ENCODE measurements at regions not wholly inside any gene's neighbourhood (a gene's known extent, or its start where the extent isn't known, plus 50 kb on each side); places are given as distances from the start of the nearest gene placed in this dataset.

DNA sequence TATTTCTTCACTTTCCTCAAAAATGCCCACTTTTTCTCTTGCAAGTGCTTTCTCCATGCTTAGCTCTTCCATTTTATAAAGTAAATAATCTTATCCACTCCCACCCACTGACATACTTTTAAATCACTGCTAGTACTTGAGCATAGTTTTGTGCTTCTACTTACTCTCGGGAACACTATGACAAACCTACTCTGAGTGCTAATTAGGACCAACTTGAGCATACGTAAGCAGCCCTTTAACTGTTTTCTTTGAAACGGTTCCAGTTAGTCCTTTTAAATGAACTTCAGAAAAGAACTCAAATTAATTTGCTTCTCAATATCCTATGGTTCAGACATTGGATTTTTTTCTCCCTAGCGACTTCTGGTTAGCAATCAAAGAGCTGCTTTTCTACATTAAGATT, 280.0 kb upstream of the SOX2 start:
- DNase-seq (ENCODE audit: extremely low read depth, insufficient read length) = no peak
- no peak for TF ChIP-seq CTCF (IDR thresholded peaks at IDR 0.05; ENCODE audit: insufficient read depth, low read length, poor library complexity, severe bottlenecking)
- H3K36me3 ChIP-seq (ENCODE audit: control insufficient read depth, insufficient read depth, low read length) = no peaks in the 10 kb centered on the region
- no peaks in the 10 kb centered on the region for H3K27me3 ChIP-seq (replicated peaks; ENCODE audit: control insufficient read depth, insufficient read depth, low read length)
- no peak overlapping the region for H3K4me3 ChIP-seq (replicated peaks; ENCODE audit: low read depth, low read length)

DNA sequence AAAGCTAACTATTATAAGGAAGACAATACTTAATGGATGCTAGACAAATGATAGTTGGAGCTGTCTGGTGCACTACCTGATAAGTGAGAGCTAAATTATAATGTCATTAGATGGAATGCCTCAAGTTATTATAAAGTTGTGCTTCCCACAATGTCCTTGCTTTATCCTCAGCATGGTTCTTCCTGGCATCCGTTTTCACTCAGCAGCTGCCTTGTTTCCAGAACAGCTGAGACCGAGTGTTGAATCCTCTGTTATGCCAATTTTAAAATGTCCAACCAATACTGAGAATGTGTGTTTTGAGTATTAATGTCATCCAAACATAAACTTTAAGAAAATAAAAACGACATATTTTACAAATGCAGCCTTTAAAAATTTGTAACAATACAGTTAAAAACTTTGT, 286.7 kb upstream of the SOX2 start:
- no peaks in the 10 kb centered on the region for H3K36me3 ChIP-seq (ENCODE audit: control insufficient read depth, insufficient read depth, low read length)
- TF ChIP-seq CTCF (IDR thresholded peaks at IDR 0.05; ENCODE audit: insufficient read depth, low read length, poor library complexity, severe bottlenecking) = no peak
- no peak for DNase-seq (ENCODE audit: extremely low read depth, insufficient read length)
- H3K4me3 ChIP-seq (replicated peaks; ENCODE audit: low read depth, low read length) = no peak overlapping the region
- H3K27me3 ChIP-seq (replicated peaks; ENCODE audit: control insufficient read depth, insufficient read depth, low read length) = no peaks in the 10 kb centered on the region

DNA sequence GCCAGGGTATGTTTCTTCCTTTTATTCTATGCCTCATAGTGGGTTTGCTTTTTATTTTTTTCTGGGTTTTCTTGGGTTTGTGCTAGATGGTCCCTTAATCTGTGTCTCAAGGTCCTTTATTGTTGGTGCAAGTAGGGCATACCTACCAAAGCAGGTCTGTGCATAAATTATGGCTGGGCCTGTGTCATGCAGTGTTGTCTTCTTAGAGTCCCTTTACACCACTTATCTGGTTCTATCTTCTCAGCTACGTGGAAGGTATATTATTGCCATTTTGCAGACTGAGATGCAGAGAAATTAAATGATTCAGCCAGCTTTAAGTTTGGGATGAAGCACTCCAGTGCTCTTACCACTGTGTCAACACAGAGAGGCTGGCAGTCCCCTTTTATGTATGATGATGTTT, 293.5 kb upstream of the SOX2 start:
- H3K27me3 ChIP-seq (replicated peaks; ENCODE audit: control insufficient read depth, insufficient read depth, low read length) = no peaks in the 10 kb centered on the region
- DNase-seq (ENCODE audit: extremely low read depth, insufficient read length) = no peak
- H3K36me3 ChIP-seq (ENCODE audit: control insufficient read depth, insufficient read depth, low read length) = no peaks in the 10 kb centered on the region
- H3K4me3 ChIP-seq (replicated peaks; ENCODE audit: low read depth, low read length) = no peak overlapping the region
- TF ChIP-seq CTCF (IDR thresholded peaks at IDR 0.05; ENCODE audit: insufficient read depth, low read length, poor library complexity, severe bottlenecking) = no peak

DNA sequence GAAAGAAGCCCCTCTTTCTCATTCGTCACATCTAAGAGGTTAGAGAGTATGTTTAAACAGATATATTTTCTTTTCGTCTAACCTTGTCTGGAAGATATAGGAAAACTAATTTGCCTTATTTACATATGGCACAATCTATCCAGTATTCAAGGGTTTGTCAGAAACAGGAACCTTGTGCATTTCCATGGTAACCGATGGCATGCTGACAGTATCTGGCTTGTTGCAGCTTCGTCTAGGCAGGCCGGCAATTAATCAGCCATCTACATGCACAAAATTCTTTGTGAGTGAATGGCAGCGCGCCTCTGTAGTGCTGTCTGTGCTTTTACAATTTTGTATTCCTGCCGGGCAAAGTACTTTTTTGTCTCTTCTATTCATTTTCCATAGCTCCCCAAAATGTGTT, 294.0 kb upstream of the SOX2 start:
- Histone ChIP-seq H3K27me3 (replicated peaks; ENCODE audit: control insufficient read depth, insufficient read depth, low read length) (no peaks in the 10 kb centered on the region), H3K4me3 (replicated peaks; ENCODE audit: low read depth, low read length) (no peak overlapping the region), H3K36me3 (ENCODE audit: control insufficient read depth, insufficient read depth, low read length) (no peaks in the 10 kb centered on the region)
- TF ChIP-seq CTCF (IDR thresholded peaks at IDR 0.05; ENCODE audit: insufficient read depth, low read length, poor library complexity, severe bottlenecking) = no peak
- no peak for DNase-seq (ENCODE audit: extremely low read depth, insufficient read length)

GRCh38 chr3:181410870-181411269, 300.9 kb upstream of the SOX2 start:
- Histone ChIP-seq H3K4me3 (replicated peaks; ENCODE audit: low read depth, low read length) (no peak overlapping the region), H3K36me3 (ENCODE audit: control insufficient read depth, insufficient read depth, low read length) (no peaks in the 10 kb centered on the region), H3K27me3 (replicated peaks; ENCODE audit: control insufficient read depth, insufficient read depth, low read length) (no peaks in the 10 kb centered on the region)
- DNase-seq (ENCODE audit: extremely low read depth, insufficient read length) = no peak
- TF ChIP-seq CTCF (IDR thresholded peaks at IDR 0.05; ENCODE audit: insufficient read depth, low read length, poor library complexity, severe bottlenecking) = no peak

DNA sequence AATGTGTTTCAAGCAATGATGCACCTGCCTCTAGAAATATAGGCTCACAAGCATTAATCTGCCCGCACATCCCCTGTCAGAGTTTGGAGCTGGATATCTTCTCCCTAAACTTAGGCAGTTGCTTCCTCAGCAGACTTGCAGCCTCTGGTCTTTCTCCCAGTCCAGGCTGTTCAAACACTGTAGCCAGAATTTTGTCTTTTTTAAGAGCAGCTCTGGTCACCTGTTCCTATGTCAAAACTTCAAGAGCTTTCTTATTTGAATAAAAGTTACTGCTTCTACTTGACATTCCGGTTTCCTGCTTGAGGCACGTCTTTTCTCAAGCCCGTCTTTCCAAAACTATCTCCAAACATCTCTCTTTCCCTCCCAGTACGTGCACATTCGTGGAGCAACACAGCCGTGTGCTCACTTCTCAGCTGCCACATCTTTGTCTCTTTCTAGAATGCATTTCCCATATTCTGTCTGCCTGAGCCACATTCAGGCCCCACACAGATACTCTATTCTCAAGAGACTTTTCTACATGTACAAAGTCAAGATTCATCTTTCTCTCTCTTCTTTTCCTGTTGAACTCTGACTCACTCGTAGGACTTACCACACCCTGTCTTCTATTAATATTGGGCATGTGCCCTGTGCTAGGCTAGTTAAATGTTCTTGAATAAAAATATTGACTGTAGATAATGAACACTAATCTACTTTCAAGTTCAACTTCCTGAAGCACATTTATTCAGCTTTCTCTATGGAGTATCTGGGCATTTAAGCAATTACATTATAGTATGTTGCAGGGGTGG, 307.7 kb upstream of the SOX2 start:
- Histone ChIP-seq H3K27me3 (replicated peaks; ENCODE audit: control insufficient read depth, insufficient read depth, low read length) (no peaks in the 10 kb centered on the region), H3K36me3 (ENCODE audit: control insufficient read depth, insufficient read depth, low read length) (no peaks in the 10 kb centered on the region), H3K4me3 (replicated peaks; ENCODE audit: low read depth, low read length) (no peak overlapping the region)
- no peak for DNase-seq (ENCODE audit: extremely low read depth, insufficient read length)
- no peak for TF ChIP-seq CTCF (IDR thresholded peaks at IDR 0.05; ENCODE audit: insufficient read depth, low read length, poor library complexity, severe bottlenecking)
